ENCODE measurements at regions not wholly inside any gene's neighbourhood (a gene's known extent, or its start where the extent isn't known, plus 50 kb on each side); places are given as distances from the start of the nearest gene placed in this dataset.

DNA sequence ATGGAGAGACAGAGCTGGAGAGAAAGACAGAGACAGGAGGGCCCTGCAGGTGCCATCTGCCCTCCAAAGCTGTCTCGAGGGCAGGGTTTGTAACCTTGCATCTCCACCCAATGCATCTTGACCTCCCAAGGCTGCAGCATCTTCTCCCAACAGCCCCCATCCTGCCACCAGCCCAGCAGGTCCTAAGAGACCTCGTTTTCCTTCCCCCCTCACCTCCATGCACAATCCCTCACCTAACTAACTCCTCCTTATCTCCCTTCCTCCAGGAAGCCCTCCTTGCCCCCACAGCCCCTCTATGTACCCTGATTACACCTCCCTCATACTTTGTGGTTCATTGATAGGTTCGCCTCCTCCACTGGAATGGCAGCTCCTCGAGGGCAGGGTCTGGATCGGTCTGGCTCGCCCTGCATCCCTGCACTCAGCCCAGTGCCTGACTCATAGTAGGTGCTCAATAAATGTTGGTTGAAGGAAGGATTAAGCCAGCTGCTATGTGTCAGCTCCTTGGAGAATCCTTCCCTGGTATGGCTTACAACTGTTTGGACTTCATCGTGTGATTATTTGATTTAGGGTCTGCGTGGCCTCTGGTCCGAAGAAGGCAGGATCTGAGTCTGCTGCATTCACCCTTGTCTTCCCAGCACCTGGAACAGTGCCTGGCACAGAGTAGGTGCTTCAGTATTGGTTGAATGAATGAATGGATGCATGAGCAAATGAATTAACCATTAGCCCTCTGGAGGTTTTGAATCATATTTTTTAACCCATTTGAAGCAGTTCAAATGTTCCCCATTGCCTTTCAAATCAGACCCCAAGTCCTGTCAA, 105.6 kb upstream of the PTPN1 start:
- no peaks in the 10 kb centered on the region for H3K9me2 ChIP-seq (replicated peaks; ENCODE audit: low read length)
- no peak overlapping the region for H3K4me3 ChIP-seq (ENCODE audit: low read length)
- no peaks in the 10 kb centered on the region for H3K9me3 ChIP-seq (ENCODE audit: low read length)
- H3K9ac ChIP-seq (ENCODE audit: low read length), result no peak overlapping the region
- no TSS peak for BruUV-seq (replicated peaks)
- peaks cover 15% of the 10 kb centered on the region for H3K4me1 ChIP-seq (ENCODE audit: insufficient read depth, low read length)
- H3K79me2 ChIP-seq (ENCODE audit: low read length), result no peaks in the 10 kb centered on the region
- no peak for TF ChIP-seq EZH2phosphoT487 (IDR thresholded peaks at IDR 0.05; ENCODE audit: borderline replicate concordance, low read length)
- TF ChIP-seq, protein P1, sequence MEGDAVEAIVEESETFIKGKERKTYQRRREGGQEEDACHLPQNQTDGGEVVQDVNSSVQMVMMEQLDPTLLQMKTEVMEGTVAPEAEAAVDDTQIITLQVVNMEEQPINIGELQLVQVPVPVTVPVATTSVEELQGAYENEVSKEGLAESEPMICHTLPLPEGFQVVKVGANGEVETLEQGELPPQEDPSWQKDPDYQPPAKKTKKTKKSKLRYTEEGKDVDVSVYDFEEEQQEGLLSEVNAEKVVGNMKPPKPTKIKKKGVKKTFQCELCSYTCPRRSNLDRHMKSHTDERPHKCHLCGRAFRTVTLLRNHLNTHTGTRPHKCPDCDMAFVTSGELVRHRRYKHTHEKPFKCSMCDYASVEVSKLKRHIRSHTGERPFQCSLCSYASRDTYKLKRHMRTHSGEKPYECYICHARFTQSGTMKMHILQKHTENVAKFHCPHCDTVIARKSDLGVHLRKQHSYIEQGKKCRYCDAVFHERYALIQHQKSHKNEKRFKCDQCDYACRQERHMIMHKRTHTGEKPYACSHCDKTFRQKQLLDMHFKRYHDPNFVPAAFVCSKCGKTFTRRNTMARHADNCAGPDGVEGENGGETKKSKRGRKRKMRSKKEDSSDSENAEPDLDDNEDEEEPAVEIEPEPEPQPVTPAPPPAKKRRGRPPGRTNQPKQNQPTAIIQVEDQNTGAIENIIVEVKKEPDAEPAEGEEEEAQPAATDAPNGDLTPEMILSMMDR (conservative IDR thresholded peaks at IDR 0.05; ENCODE audit: low read depth, low read length), result no peak
- no peak for TF ChIP-seq EZH2 (IDR thresholded peaks at IDR 0.05; ENCODE audit: low read length, unreplicated experiment)
- no peaks in the 10 kb centered on the region for H3K36me3 ChIP-seq (ENCODE audit: low read depth, low read length)
- H3K27ac ChIP-seq (ENCODE audit: low read length), result no peak overlapping the region
- H2AFZ ChIP-seq (ENCODE audit: low read length), result no peak overlapping the region
- no peak for DNase-seq
- no peak for ATAC-seq
- intact Hi-C loops (cut with micrococcal nuclease), result no loop called here
- H3K27me3 ChIP-seq (ENCODE audit: low read length), result no peaks in the 10 kb centered on the region
- H3F3A ChIP-seq (ENCODE audit: low read length, unreplicated experiment), result no peaks in the 10 kb centered on the region
- CTCF ChIA-PET, result no interaction called here
- H4K20me1 ChIP-seq (ENCODE audit: low read length), result no peaks in the 10 kb centered on the region
- POLR2A ChIA-PET (ENCODE audit: unreplicated experiment), result interaction anchor here (0.7 kb wide), 1 partner anchor 1061 kb away, joined by 3 read pairs; no protein-coding TSS in a partner anchor
- H3K4me2 ChIP-seq (ENCODE audit: low read length), result no peak overlapping the region

DNA sequence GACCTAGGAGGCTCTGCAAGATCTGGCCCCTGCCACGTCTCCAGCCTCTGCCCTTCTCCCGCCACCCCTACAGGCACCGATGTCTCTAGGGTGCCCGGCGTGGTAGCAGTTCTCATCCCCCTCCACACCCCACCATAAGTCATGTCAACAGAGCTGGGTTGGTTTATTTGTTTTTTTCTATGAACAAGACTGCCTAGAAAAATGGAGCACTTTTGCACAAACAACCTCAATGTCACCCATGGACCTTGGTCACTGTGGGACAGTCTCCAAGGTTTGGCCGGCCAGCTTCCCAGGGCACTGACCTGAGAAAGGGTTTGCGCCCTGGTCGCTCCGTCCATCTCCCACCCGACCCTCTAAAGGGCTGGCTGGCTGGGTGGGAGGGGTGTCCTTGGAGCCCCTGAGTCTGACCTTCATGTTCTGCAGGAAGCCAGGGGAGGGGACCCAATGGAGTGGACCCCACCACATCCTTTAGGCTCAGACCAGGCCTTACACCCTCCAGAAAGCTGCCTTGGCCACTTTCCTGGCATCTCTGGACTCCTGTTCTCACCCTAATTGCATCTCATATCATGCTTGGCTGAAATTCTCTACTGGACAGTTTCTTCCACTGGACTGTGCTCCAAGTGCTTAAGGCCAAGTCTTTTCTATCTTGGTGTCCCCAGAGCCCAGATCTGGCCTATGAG, 104.8 kb upstream of the PTPN1 start:
- POLR2A ChIA-PET (ENCODE audit: unreplicated experiment), result no interaction called here
- Histone ChIP-seq H3K9ac (ENCODE audit: low read length) (no peak overlapping the region), H3K9me2 (replicated peaks; ENCODE audit: low read length) (no peaks in the 10 kb centered on the region), H3F3A (ENCODE audit: low read length, unreplicated experiment) (no peaks in the 10 kb centered on the region), H4K20me1 (ENCODE audit: low read length) (no peaks in the 10 kb centered on the region), H2AFZ (ENCODE audit: low read length) (no peak overlapping the region), H3K27ac (ENCODE audit: low read length) (no peak overlapping the region), H3K4me1 (ENCODE audit: insufficient read depth, low read length) (peaks cover 7% of the 10 kb centered on the region), H3K79me2 (ENCODE audit: low read length) (no peaks in the 10 kb centered on the region), H3K27me3 (ENCODE audit: low read length) (no peaks in the 10 kb centered on the region), H3K4me2 (ENCODE audit: low read length) (no peak overlapping the region), H3K4me3 (ENCODE audit: low read length) (no peak overlapping the region), H3K36me3 (ENCODE audit: low read depth, low read length) (no peaks in the 10 kb centered on the region), H3K9me3 (ENCODE audit: low read length) (no peaks in the 10 kb centered on the region)
- ATAC-seq (no peak), DNase-seq (no peak)
- BruUV-seq (replicated peaks), result no TSS peak
- CTCF ChIA-PET, result no interaction called here
- TF ChIP-seq, protein P1 (conservative IDR thresholded peaks at IDR 0.05; ENCODE audit: low read depth, low read length), result no peak
- TF ChIP-seq EZH2 (IDR thresholded peaks at IDR 0.05; ENCODE audit: low read length, unreplicated experiment) (no peak), EZH2phosphoT487 (IDR thresholded peaks at IDR 0.05; ENCODE audit: borderline replicate concordance, low read length) (no peak)
- intact Hi-C loops (cut with micrococcal nuclease), result no loop called here
